Endothelial cell of umbilical vein (primary cell): ENCODE measurements at regions not wholly inside any gene's neighbourhood (a gene's known extent, or its start where the extent isn't known, plus 50 kb on each side); places are given as distances from the start of the nearest gene placed in this dataset.

Source experiments
- BruUV-seq: library from RNA; stranded (reverse); fragments of 400-500 nt; replicated peaks from 2 replicates; lab custom pipeline; 2021; lab: Mats Ljungman, UMichigan
- CTCF ChIA-PET: fragments of 300-600, 350-600 bp; sonication (Branson Sonifier 250); formaldehyde crosslinking; loops from one replicate; lab custom pipeline; 2021; ENCODE audit warnings: antibody characterized with exemption, inconsistent platforms; lab: Charles Lee
- POLR2A ChIA-PET: fragments of 300-600, 350-600 bp; sonication (Branson Sonifier 250); formaldehyde crosslinking; loops from one replicate; lab custom pipeline; 2021; ENCODE audit warnings: antibody characterized with exemption, inconsistent platforms; lab: Charles Lee
- DNase-seq: peaks from one replicate; pipeline ENCODE4 v3.0.0-alpha.2; 2011; ENCODE audit warnings: low read depth, low spot score
- FAIRE-seq: peaks from 2 replicates; lab custom pipeline; 2011; peaks lifted over from hg19 to GRCh38; lab: Jason Lieb, UNC
- H2AFZ ChIP-seq: 2 replicates; pipeline ENCODE4 v1.6.0; 2012; ENCODE audit warnings: low read depth, low read length, control low read depth, inconsistent platforms
- H3K27ac ChIP-seq: 2 replicates; pipeline ENCODE4 v1.5.1; 2011; ENCODE audit warnings: low read depth, mild to moderate bottlenecking, control low read depth, low read length, moderate library complexity; ENCODE audit not compliant: insufficient read depth
- H3K27me3 ChIP-seq, 2 experiments: 2 replicates each; pipeline versions ENCODE4 v1.6.0 to v1.6.1; 2011; ENCODE audit warnings: low read length in 2 of 2, mixed read lengths in 1 of 2; ENCODE audit not compliant: control insufficient read depth in 2 of 2, insufficient read depth in 2 of 2
- H3K36me3 ChIP-seq, 2 experiments: 2 replicates in 1 of 2; 3 replicates in 1 of 2; pipeline ENCODE4 v1.5.1; 2011; ENCODE audit warnings: low read length in 2 of 2, mild to moderate bottlenecking in 1 of 2, moderate library complexity in 1 of 2; ENCODE audit not compliant: control insufficient read depth in 2 of 2, insufficient read depth in 2 of 2; ENCODE audit errors: extremely low read depth in 1 of 2
- H3K4me1 ChIP-seq: 3 replicates; pipeline ENCODE4 v1.5.1; 2011; ENCODE audit warnings: mild to moderate bottlenecking, low read length; ENCODE audit not compliant: control insufficient read depth, insufficient read depth; ENCODE audit errors: extremely low read depth
- H3K4me2 ChIP-seq: 2 replicates; pipeline ENCODE4 v1.6.1; 2011; ENCODE audit warnings: low read length, control low read depth, mixed read lengths; ENCODE audit not compliant: insufficient read depth
- H3K4me3 ChIP-seq, 3 experiments: fragments of 200-600 bp in 1 of 3; sonication (generic), shearing (Covaris generic) in 1 of 3; replicated peaks in 1 of 3; 2 replicates each; pipeline ENCODE4 v1.5.1; 2011 to 2016; ENCODE audit warnings: control low read depth in 3 of 3, low read length in 3 of 3, mild to moderate bottlenecking in 2 of 3, inconsistent platforms in 1 of 3, low read depth in 1 of 3, moderate library complexity in 1 of 3; ENCODE audit not compliant: insufficient read depth in 1 of 3
- H3K79me2 ChIP-seq: 2 replicates; pipeline ENCODE4 v1.6.0; 2012; ENCODE audit warnings: low read length, inconsistent platforms; ENCODE audit not compliant: control insufficient read depth, insufficient read depth
- H3K9ac ChIP-seq: replicated peaks from 2 replicates; pipeline ENCODE3; 2011; ENCODE audit warnings: low read length, control low read depth; ENCODE audit not compliant: insufficient read depth; ENCODE audit errors: extremely low read depth
- H3K9me1 ChIP-seq: replicated peaks from 3 replicates; pipeline ENCODE4 v1.6.0; 2011; ENCODE audit warnings: mild to moderate bottlenecking, low read length; ENCODE audit not compliant: control insufficient read depth, insufficient read depth; ENCODE audit errors: extremely low read depth
- H3K9me3 ChIP-seq: replicated peaks from 2 replicates; pipeline ENCODE4 v1.5.1; 2012; ENCODE audit warnings: low read length, inconsistent platforms; ENCODE audit not compliant: control insufficient read depth, insufficient read depth
- H4K20me1 ChIP-seq: replicated peaks from 2 replicates; pipeline ENCODE3; 2011; ENCODE audit warnings: mild to moderate bottlenecking, low read length; ENCODE audit not compliant: control insufficient read depth, insufficient read depth; ENCODE audit errors: extremely low read depth
- CTCF ChIP-seq, 2 donors: IDR thresholded peaks; 1 replicate in 1 of 2; 2 replicates in 1 of 2; pipeline ENCODE4 v1.5.1; 2011; ENCODE audit warnings: low read length in 2 of 2, mild to moderate bottlenecking in 2 of 2, moderate library complexity in 2 of 2, control low read depth in 1 of 2, inconsistent platforms in 1 of 2, low read depth in 1 of 2; ENCODE audit not compliant: insufficient read depth in 1 of 2; ENCODE audit errors: extremely low read depth in 1 of 2
- EZH2 ChIP-seq: IDR thresholded peaks from 2 replicates; pipeline ENCODE4 v1.6.1; 2012; ENCODE audit warnings: borderline replicate concordance, low read depth, mild to moderate bottlenecking, moderate library complexity, low read length, inconsistent platforms; ENCODE audit not compliant: severe bottlenecking
- FOS ChIP-seq: IDR thresholded peaks from 2 replicates; pipeline ENCODE4 v1.6.1; 2011; ENCODE audit warnings: mild to moderate bottlenecking, low read length, moderate library complexity, borderline replicate concordance; ENCODE audit not compliant: insufficient read depth
- GATA2 ChIP-seq: IDR thresholded peaks from 2 replicates; pipeline ENCODE4 v1.7.0; 2011; ENCODE audit warnings: low read depth, mild to moderate bottlenecking, moderate library complexity, mixed read lengths, low read length; ENCODE audit not compliant: insufficient read length, insufficient read depth
- JUN ChIP-seq: IDR thresholded peaks from 2 replicates; pipeline ENCODE4 v1.6.1; 2011; ENCODE audit warnings: borderline replicate concordance, low read depth; ENCODE audit not compliant: insufficient read length, insufficient read depth
- MYC ChIP-seq: IDR thresholded peaks from one replicate; pipeline ENCODE4 v1.6.1; 2011; ENCODE audit warnings: mild to moderate bottlenecking, low read depth, low read length
- POLR2A ChIP-seq: IDR thresholded peaks from 2 replicates; pipeline ENCODE4 v1.6.1; 2012; ENCODE audit warnings: low read depth, mild to moderate bottlenecking, control low read depth, low read length
- POLR2AphosphoS5 ChIP-seq: IDR thresholded peaks from 2 replicates; pipeline ENCODE4 v1.6.1; 2012; ENCODE audit warnings: low read depth, mild to moderate bottlenecking, control low read depth, low read length, moderate library complexity; ENCODE audit not compliant: insufficient read depth
- dilution Hi-C: fragments of 300-500 bp; cut with MboI; formaldehyde crosslinking; loops from one replicate; pipeline ENCODE4 v1.15.0; 2019; ENCODE audit warnings: low sequenced_read_pairs; ENCODE audit not compliant: extremely low pct_ligation_motif_present
- intact Hi-C: fragments of 100-400 bp; cut with micrococcal nuclease; formaldehyde crosslinking; loops from one replicate; pipeline ENCODE4 v1.10.0; 2022
- TF ChIP-seq, protein P1 (sequence below): IDR thresholded peaks from 2 replicates; pipeline ENCODE4 v1.6.1; 2011; ENCODE audit not compliant: insufficient read depth, insufficient read length

DNA sequence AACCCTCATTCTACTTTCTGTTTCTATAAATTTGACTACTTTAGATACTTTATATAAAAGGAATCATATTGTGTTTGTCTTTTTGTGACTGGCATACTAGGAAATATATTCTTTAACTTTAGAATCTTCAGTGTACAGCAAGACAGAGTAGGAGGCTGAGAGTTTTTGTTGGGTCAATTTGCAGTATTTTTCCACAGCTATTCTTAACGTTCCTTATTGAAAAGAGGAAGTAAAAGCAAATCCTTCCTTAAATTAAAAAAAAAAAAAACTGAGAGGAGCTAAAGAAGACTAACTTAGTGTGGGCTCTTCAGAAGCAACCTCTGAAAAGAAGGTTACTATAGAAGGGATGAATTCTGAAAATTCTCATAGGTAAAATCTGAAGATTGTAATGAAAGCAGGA, 1194.6 kb downstream of the ADGRL3 start:
- dilution Hi-C loops = no loop called here
- no TSS peak for BruUV-seq
- FAIRE-seq = no peak
- no peaks in the 10 kb centered on the region for H3K9me1 ChIP-seq
- no peaks in the 10 kb centered on the region for H3K4me1 ChIP-seq
- POLR2A ChIA-PET = no interaction called here
- H3K4me2 ChIP-seq = no peak overlapping the region
- no peak for TF ChIP-seq MYC
- no peak for TF ChIP-seq GATA2
- TF ChIP-seq CTCF (IDR thresholded peaks at IDR 0.05; ENCODE audit: extremely low read depth in 1 of 2, insufficient read depth in 1 of 2, low read depth in 1 of 2, low read length in 2 of 2) = no peak
- TF ChIP-seq EZH2 = no peak
- TF ChIP-seq JUN = no peak
- no peak for TF ChIP-seq POLR2A
- TF ChIP-seq FOS = no peak
- TF ChIP-seq, protein P1, sequence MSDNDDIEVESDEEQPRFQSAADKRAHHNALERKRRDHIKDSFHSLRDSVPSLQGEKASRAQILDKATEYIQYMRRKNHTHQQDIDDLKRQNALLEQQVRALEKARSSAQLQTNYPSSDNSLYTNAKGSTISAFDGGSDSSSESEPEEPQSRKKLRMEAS = no peak
- TF ChIP-seq POLR2AphosphoS5 = no peak
- no peaks in the 10 kb centered on the region for H3K79me2 ChIP-seq
- no peak overlapping the region for H2AFZ ChIP-seq
- H3K9me3 ChIP-seq = no peaks in the 10 kb centered on the region
- H3K27ac ChIP-seq = no peak overlapping the region
- intact Hi-C loops = no loop called here
- no peaks in the 10 kb centered on the region for H3K27me3 ChIP-seq
- no peak for DNase-seq
- no peaks in the 10 kb centered on the region for H3K36me3 ChIP-seq
- no peaks in the 10 kb centered on the region for H4K20me1 ChIP-seq
- no peak overlapping the region for H3K4me3 ChIP-seq
- no peak overlapping the region for H3K9ac ChIP-seq
- CTCF ChIA-PET = no interaction called here
